Esophagus muscularis mucosa (tissue), 4 donors: ENCODE measurements at regions not wholly inside any gene's neighbourhood (a gene's known extent, or its start where the extent isn't known, plus 50 kb on each side); places are given as distances from the start of the nearest gene placed in this dataset.

Experiments
- DNase-seq: peaks from one replicate; pipeline ENCODE4 v3.0.0-alpha.2; 2017; ENCODE audit errors: extremely low spot score
- H3K27ac ChIP-seq, 4 donors: fragments of 200-600 bp; sonication (generic); replicated peaks in 1 of 4; 1 replicate in 3 of 4; 2 replicates in 1 of 4; pipeline ENCODE4 v1.5.1; 2016 to 2019; ENCODE audit warnings: mild to moderate bottlenecking in 1 of 4
- H3K27me3 ChIP-seq, 4 donors: fragments of 200-600 bp; sonication (generic); one replicate each; pipeline versions ENCODE4 v1.5.1 to v1.6.0; 2016 to 2019
- H3K36me3 ChIP-seq, 4 donors: fragments of 200-600 bp; sonication (generic); one replicate each; pipeline ENCODE4 v1.5.1; 2016 to 2019
- H3K4me1 ChIP-seq, 4 donors: fragments of 200-600 bp; sonication (generic); one replicate each; pipeline ENCODE4 v1.5.1; 2016 to 2019
- H3K4me3 ChIP-seq, 4 donors: fragments of 200-600 bp; sonication (generic); 1 replicate in 2 of 4; 2 replicates in 2 of 4; pipeline ENCODE4 v1.5.1; 2016 to 2019; ENCODE audit warnings: mild to moderate bottlenecking in 4 of 4, moderate library complexity in 1 of 4
- H3K9me3 ChIP-seq, 4 donors: fragments of 200-600 bp; sonication (generic); 1 replicate in 3 of 4; 2 replicates in 1 of 4; pipeline ENCODE4 v1.5.1; 2016 to 2019
- EP300 ChIP-seq: sonication (generic); formaldehyde crosslinking; IDR thresholded peaks from one replicate; pipeline ENCODE4 v1.6.1; 2017; ENCODE audit warnings: antibody characterized with exemption
- POLR2A ChIP-seq: fragments of 450-650 bp; IDR thresholded peaks from one replicate; pipeline ENCODE4 v1.6.1; 2017; ENCODE audit warnings: antibody characterized with exemption, moderate library complexity, mild to moderate bottlenecking, low read depth
- POLR2AphosphoS5 ChIP-seq, 2 donors: sonication (generic); formaldehyde crosslinking; IDR thresholded peaks; one replicate each; pipeline ENCODE4 v1.6.1; 2017; ENCODE audit warnings: antibody characterized with exemption in 2 of 2
- WGBS: methylation state at CpG from one replicate; pipeline ENCODE4 v1.1.5; 2018; 5-methylcytosine and 5-hydroxymethylcytosine counted together
- intact Hi-C: fragments of 100-400 bp; cut with DNase I; formaldehyde crosslinking; loops from one replicate; pipeline ENCODE4 v1.15.1; 2023
- TF ChIP-seq, protein P1 (sequence below), 3 experiments: fragments of 200-600 bp in 2 of 3; fragments of 450-650 bp in 1 of 3; sonication (generic) in 2 of 3; IDR thresholded peaks; one replicate each; pipeline ENCODE4 v1.5.1; 2017 to 2019; ENCODE audit warnings: antibody characterized with exemption in 3 of 3, mild to moderate bottlenecking in 2 of 3, moderate library complexity in 1 of 3

DNA sequence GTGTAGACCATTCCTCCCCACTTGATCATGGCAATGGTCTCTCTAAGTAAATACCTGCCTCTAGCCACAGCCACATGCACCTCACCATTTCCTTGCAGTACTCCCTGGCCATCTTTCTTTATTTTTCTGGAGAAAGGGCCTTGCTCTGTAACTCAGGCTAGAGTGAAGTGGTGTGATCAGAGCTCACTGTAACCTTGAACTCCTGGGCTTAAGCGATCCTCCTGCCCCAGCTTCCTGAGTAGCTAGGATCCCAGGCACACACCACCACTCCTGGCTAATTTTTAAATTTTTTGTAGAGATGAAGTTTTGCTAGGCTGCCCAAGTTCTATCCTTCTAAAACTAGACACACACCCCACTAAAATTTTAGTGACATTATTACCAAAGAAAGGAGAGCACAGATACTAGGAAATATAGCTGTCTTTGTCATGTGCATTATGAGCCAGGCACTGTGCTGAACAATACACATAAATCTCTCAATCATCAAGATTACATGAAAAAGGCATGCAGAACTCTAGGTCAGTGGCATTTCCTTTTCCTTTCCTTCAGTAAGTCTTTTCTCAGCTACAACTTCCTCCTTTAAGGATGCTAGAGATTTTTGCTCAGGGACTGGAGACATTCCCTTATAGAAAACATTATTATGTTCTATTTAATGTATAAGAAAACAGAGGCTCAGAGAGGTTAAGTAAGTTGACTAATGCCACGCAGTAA, 95.0 kb upstream of the SERBP1 start:
- WGBS: 83% methylated on average over 2 of the region's 2 CpGs
- no peak for DNase-seq
- Histone ChIP-seq H3K36me3 (no peaks in the 10 kb centered on the region), H3K4me1 (no peaks in the 10 kb centered on the region), H3K4me3 (no peak overlapping the region), H3K9me3 (no peaks in the 10 kb centered on the region), H3K27ac (no peak overlapping the region), H3K27me3 (no peaks in the 10 kb centered on the region)
- TF ChIP-seq EP300 (no peak), POLR2AphosphoS5 (IDR thresholded peaks at IDR 0.05) (no peak), POLR2A (no peak)
- TF ChIP-seq, protein P1, sequence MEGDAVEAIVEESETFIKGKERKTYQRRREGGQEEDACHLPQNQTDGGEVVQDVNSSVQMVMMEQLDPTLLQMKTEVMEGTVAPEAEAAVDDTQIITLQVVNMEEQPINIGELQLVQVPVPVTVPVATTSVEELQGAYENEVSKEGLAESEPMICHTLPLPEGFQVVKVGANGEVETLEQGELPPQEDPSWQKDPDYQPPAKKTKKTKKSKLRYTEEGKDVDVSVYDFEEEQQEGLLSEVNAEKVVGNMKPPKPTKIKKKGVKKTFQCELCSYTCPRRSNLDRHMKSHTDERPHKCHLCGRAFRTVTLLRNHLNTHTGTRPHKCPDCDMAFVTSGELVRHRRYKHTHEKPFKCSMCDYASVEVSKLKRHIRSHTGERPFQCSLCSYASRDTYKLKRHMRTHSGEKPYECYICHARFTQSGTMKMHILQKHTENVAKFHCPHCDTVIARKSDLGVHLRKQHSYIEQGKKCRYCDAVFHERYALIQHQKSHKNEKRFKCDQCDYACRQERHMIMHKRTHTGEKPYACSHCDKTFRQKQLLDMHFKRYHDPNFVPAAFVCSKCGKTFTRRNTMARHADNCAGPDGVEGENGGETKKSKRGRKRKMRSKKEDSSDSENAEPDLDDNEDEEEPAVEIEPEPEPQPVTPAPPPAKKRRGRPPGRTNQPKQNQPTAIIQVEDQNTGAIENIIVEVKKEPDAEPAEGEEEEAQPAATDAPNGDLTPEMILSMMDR (IDR thresholded peaks at IDR 0.05): no peak
- intact Hi-C loops: no loop called here

DNA sequence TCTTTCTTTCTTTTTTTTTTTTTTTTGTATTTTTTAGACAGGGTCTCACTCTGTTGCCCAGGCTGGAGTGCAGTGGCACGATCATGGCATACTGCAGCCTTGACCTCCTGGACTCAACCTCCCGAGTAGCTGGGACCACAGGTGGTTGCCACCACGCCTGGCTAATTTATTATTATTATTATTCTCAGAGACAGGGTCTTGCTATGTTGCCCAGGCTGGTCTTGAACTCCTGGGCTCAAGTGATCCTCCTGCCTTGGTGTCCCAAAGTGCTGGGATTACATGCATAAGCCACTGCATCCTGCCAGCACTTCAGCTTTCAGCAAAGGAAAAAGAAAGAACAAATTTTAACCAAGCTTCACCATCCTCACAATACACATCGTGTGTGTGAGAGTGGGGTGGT, 97.9 kb upstream of the SERBP1 start:
- TF ChIP-seq POLR2A: no peak
- TF ChIP-seq, protein P1 (IDR thresholded peaks at IDR 0.05): no peak
- TF ChIP-seq EP300: no peak
- no peak for TF ChIP-seq POLR2AphosphoS5 (IDR thresholded peaks at IDR 0.05)
- DNase-seq: no peak
- 82% methylated on average over 4 of the region's 4 CpGs for WGBS
- intact Hi-C loops: no loop called here
- H3K9me3 ChIP-seq: no peaks in the 10 kb centered on the region
- H3K36me3 ChIP-seq: no peaks in the 10 kb centered on the region
- H3K4me3 ChIP-seq: no peak overlapping the region
- H3K27me3 ChIP-seq: no peaks in the 10 kb centered on the region
- H3K4me1 ChIP-seq: no peaks in the 10 kb centered on the region
- H3K27ac ChIP-seq: no peak overlapping the region

DNA sequence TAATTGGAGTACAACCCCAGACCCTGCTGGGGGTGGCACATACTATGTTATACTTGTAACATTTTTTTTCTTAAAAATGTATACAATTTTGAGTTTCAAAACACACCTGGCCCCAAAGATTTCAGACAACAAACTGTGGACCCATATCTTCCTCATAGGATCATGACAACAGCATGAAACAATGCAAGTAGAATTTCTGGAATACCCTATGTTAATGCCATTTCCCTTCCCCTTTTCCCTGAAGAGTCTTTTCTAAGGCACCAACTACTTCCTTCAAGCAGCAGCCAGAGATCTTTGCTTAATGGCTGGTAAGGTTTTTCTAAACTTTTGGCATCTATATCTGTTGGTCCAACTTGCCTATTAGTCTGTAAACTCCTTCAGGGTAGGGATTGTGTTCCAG, 99.9 kb upstream of the SERBP1 start:
- TF ChIP-seq, protein P1 (IDR thresholded peaks at IDR 0.05): no peak
- TF ChIP-seq EP300 (no peak), POLR2A (no peak), POLR2AphosphoS5 (IDR thresholded peaks at IDR 0.05) (no peak)

DNA sequence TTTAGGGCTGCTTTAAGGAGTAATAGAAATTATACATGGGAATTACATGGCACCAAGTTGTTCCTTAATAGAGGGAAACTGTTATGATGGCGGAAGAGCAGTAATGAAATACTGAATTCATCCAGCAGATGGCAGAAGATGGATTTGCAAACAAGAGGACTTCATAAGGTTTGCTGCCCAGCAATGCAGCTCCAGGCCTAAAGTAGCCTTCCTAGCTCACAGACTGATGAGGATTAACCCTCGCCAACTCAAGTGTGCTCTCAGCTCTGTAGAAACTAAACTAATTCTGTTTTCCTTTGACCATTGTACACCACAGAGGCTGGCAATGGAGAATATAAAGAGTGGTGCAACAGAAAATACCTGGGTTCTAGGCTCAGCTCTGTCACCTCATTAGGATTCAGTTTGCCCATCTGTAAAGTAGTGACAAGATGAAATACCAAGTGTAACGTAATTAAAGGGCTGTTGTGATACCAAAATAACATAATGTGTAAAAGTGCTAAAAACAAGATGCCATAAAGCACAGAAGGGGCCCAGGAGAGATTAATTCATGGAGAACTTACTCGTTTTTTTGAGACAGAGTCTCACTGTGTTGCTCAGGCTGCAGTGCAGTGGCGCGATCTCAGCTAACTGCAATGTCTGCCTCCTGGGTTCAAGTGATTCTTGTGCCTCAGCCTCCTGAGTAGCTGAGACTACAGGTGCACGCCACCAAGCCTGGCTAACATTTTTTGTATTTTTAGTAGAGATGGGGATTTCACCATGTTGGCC, 102.4 kb upstream of the SERBP1 start:
- TF ChIP-seq POLR2AphosphoS5 (IDR thresholded peaks at IDR 0.05): peak in 1 of 2 donors; percentile 30
- no peak for TF ChIP-seq POLR2A
- TF ChIP-seq, protein P1 (IDR thresholded peaks at IDR 0.05): peak; percentile 74 to 81 (median 78)
- no peak for TF ChIP-seq EP300
- DNase-seq: no peak
- Histone ChIP-seq H3K36me3 (no peaks in the 10 kb centered on the region), H3K27me3 (no peaks in the 10 kb centered on the region), H3K4me1 (peaks cover 0 to 9% (median 6%) of the 10 kb centered on the region in 4 donors), H3K27ac (no peak overlapping the region), H3K9me3 (no peaks in the 10 kb centered on the region), H3K4me3 (no peak overlapping the region)
- intact Hi-C loops: loop anchor here (2.0 to 10.0 kb wide), 5 partner anchors 155 to 812 kb away; partner anchors contain the start of gene GADD45A
- 69% methylated on average over 7 of the region's 7 CpGs for WGBS

More for the DNA sequence above, 99.9 kb upstream of the SERBP1 start:
- intact Hi-C loops: loop anchor here (5.0 to 10.0 kb wide), 4 partner anchors 157 to 815 kb away; partner anchors contain the start of gene GADD45A
- Histone ChIP-seq H3K4me1 (peaks cover 0 to 1% (median 0%) of the 10 kb centered on the region in 4 donors), H3K9me3 (no peaks in the 10 kb centered on the region), H3K27ac (no peak overlapping the region), H3K27me3 (no peaks in the 10 kb centered on the region), H3K4me3 (no peak overlapping the region), H3K36me3 (no peaks in the 10 kb centered on the region)
- no peak for DNase-seq
